ENCODE measurements at regions not wholly inside any gene's neighbourhood (a gene's known extent, or its start where the extent isn't known, plus 50 kb on each side); places are given as distances from the start of the nearest gene placed in this dataset.

DNA sequence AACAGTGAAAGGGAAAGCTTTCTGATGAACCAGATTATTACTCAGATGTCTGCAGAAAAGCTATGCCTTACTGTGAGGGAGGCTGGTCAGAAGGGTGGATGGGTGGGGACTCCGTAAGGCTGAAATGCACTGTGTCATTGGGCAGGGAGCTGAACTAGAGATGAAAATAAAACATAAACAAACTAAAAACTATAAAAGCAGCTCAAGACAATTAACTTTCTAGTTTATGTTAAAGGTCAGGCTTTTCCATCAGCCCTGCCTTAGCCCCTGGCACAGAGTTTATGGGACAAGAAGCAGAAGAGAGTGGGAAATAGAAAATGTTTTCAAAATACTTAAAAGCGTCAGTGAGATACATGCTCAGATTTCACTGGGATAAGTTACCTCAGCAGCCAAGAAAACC, 310.0 kb upstream of the UBE2E2 start:
- TF ChIP-seq CTCF (IDR thresholded peaks at IDR 0.05) (no peak), EP300 (IDR thresholded peaks at IDR 0.05) (no peak), POLR2AphosphoS5 (IDR thresholded peaks at IDR 0.05) (no peak), POLR2A (IDR thresholded peaks at IDR 0.05) (no peak)
